T follicular helper cell (primary cell): ENCODE measurements at regions not wholly inside any gene's neighbourhood (a gene's known extent, or its start where the extent isn't known, plus 50 kb on each side); places are given as distances from the start of the nearest gene placed in this dataset.
"Not testable (repeated sequence)": the region's sequence is repeated elsewhere in the genome, so short reads cannot be mapped to it uniquely, and the experiment has no call there.

Source experiments
- DNase-seq: peaks from one replicate; pipeline ENCODE4 v3.0.0-alpha.2; 2020; ENCODE audit warnings: low read depth

- DNase-seq = no peak
These were observed 197.6 kb downstream of the LAT start for GRCh38 chr16:29182501-29182900.

- not testable (repeated sequence) for DNase-seq
These were observed 197.1 kb downstream of the LAT start for GRCh38 chr16:29181921-29182411.

GRCh38 chr16:29181254-29181780 is 196.5 kb downstream of the LAT start:
- not testable (repeated sequence) for DNase-seq

- not testable (repeated sequence) for DNase-seq
These were observed 195.4 kb downstream of the LAT start for GRCh38 chr16:29180206-29180600.

GRCh38 chr16:29179401-29180205 is 194.8 kb downstream of the LAT start:
- not testable (repeated sequence) for DNase-seq

- not testable (repeated sequence) for DNase-seq
These were observed 193.3 kb downstream of the LAT start for GRCh38 chr16:29177888-29178726.

- DNase-seq = not testable (repeated sequence)
These were observed 192.5 kb downstream of the LAT start for GRCh38 chr16:29177203-29177887.

GRCh38 chr16:29176822-29177202 is 192.0 kb downstream of the LAT start:
- not testable (repeated sequence) for DNase-seq

- not testable (repeated sequence) for DNase-seq
These were observed 191.3 kb downstream of the LAT start for GRCh38 chr16:29176154-29176470.

- DNase-seq = not testable (repeated sequence)
These were observed 190.7 kb downstream of the LAT start for GRCh38 chr16:29175411-29176153.

- not testable (repeated sequence) for DNase-seq
These were observed 188.8 kb downstream of the LAT start for GRCh38 chr16:29173371-29174305.

GRCh38 chr16:29172098-29172724 is 187.4 kb downstream of the LAT start:
- DNase-seq = not testable (repeated sequence)

GRCh38 chr16:29171296-29171695 is 186.4 kb downstream of the LAT start:
- DNase-seq = not testable (repeated sequence)

GRCh38 chr16:29170393-29171119 is 185.7 kb downstream of the LAT start:
- not testable (repeated sequence) for DNase-seq

- DNase-seq = not testable (repeated sequence)
These were observed 184.6 kb downstream of the LAT start for GRCh38 chr16:29169295-29169994.

- DNase-seq = not testable (repeated sequence)
These were observed 183.8 kb downstream of the LAT start for GRCh38 chr16:29168515-29169259.

GRCh38 chr16:29164442-29165089 is 179.7 kb downstream of the LAT start:
- not testable (repeated sequence) for DNase-seq
